Glutamatergic neuron (in vitro differentiated cells): ENCODE measurements at regions not wholly inside any gene's neighbourhood (a gene's known extent, or its start where the extent isn't known, plus 50 kb on each side); places are given as distances from the start of the nearest gene placed in this dataset.

Experiments used
- DNase-seq: peaks from one replicate; pipeline ENCODE4 v3.0.0; 2022
- H3K27ac Mint-ChIP-seq: one replicate; pipeline ENCODE4 v1.8.0; 2020; ENCODE audit warnings: mild to moderate bottlenecking, mixed read lengths, inconsistent platforms; ENCODE audit not compliant: unreplicated experiment
- H3K27me3 Mint-ChIP-seq: one replicate; pipeline ENCODE4 v1.8.0; 2020; ENCODE audit warnings: mild to moderate bottlenecking, moderate library complexity, mixed read lengths, inconsistent platforms; ENCODE audit not compliant: unreplicated experiment
- H3K36me3 Mint-ChIP-seq: one replicate; pipeline ENCODE4 v1.8.0; 2020; ENCODE audit warnings: mild to moderate bottlenecking, mixed read lengths, inconsistent platforms; ENCODE audit not compliant: unreplicated experiment
- H3K4me1 Mint-ChIP-seq: one replicate; pipeline ENCODE4 v1.8.0; 2020; ENCODE audit warnings: mild to moderate bottlenecking, low read depth, mixed read lengths, inconsistent platforms; ENCODE audit not compliant: unreplicated experiment
- H3K4me3 Mint-ChIP-seq: one replicate; pipeline ENCODE4 v1.8.0; 2020; ENCODE audit warnings: mild to moderate bottlenecking, mixed read lengths, inconsistent platforms; ENCODE audit not compliant: unreplicated experiment
- H3K9me3 Mint-ChIP-seq: one replicate; pipeline ENCODE4 v1.8.0; 2020; ENCODE audit warnings: mild to moderate bottlenecking, moderate library complexity, mixed read lengths, inconsistent platforms; ENCODE audit not compliant: unreplicated experiment
- TF ChIP-seq, protein P1 (sequence below): fragments of 200-600 bp; sonication (generic); IDR thresholded peaks from one replicate; pipeline ENCODE4 v1.5.0; 2021; ENCODE audit not compliant: partially characterized antibody, unreplicated experiment

DNA sequence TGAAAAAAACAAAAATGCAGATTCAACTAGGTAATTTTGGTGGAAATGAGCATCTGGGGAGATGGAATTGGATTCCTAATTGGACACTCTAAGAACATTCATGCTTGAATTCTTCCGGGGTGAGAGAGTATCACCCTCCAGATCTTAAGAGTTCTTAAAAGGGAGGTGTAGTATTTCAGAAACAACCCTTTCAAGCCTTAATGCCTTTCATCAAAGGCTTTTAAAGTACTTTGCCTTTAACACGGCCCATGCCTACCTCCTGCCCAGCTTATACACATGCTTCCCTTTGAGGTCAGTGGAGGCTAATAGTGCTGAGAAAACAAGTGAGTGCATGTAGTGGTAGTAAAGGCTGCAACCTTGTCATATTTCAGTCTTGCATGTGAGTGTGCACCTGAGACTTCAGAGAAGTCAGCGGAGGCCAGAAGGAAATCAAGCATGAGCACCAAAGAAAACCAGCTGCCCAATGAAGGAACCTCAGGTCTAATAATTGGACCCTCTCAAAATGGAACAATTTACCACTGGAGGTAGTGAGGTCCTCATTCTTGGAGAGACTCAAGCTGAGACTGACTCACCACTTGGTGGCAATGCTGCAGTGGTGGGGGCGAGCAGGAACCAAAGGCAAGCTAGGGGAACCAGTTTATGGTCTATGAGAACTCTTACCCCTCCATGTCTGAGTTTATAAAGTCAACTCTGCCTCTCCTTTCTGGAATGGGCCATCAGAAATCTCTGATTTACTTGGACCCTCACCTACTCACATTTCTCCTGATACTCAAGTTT is 98.4 kb upstream of the GDNF start:
- Mint-ChIP-seq H3K27ac (no peak overlapping the region), H3K9me3 (peaks cover 2% of the 10 kb centered on the region), H3K4me3 (no peak overlapping the region), H3K4me1 (no peaks in the 10 kb centered on the region), H3K36me3 (no peaks in the 10 kb centered on the region), H3K27me3 (peaks cover 3% of the 10 kb centered on the region)
- DNase-seq, result no peak
- TF ChIP-seq, protein P1, sequence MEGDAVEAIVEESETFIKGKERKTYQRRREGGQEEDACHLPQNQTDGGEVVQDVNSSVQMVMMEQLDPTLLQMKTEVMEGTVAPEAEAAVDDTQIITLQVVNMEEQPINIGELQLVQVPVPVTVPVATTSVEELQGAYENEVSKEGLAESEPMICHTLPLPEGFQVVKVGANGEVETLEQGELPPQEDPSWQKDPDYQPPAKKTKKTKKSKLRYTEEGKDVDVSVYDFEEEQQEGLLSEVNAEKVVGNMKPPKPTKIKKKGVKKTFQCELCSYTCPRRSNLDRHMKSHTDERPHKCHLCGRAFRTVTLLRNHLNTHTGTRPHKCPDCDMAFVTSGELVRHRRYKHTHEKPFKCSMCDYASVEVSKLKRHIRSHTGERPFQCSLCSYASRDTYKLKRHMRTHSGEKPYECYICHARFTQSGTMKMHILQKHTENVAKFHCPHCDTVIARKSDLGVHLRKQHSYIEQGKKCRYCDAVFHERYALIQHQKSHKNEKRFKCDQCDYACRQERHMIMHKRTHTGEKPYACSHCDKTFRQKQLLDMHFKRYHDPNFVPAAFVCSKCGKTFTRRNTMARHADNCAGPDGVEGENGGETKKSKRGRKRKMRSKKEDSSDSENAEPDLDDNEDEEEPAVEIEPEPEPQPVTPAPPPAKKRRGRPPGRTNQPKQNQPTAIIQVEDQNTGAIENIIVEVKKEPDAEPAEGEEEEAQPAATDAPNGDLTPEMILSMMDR, result no peak

DNA sequence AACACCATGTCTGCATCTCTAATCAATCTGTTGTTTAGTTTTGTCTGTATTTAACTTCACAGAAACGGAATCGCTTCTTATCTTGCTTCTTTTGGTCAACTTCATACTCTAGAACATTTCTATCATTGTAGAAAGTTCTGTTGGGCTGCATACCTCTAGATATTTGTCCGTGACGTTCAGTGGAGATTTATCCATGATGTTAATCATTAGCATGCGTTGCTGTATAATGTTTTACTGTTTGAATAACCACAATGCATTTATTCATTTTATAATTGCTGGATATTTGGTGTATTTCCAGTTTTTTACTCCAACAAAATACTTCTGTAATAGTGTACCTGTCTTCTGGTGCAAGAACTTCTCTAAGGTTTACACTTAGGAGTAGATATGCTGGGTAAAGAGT is 96.2 kb upstream of the GDNF start:
- no peak for DNase-seq
- Mint-ChIP-seq H3K27ac (no peak overlapping the region), H3K4me3 (no peak overlapping the region), H3K9me3 (no peaks in the 10 kb centered on the region), H3K4me1 (no peaks in the 10 kb centered on the region), H3K27me3 (peaks cover 4% of the 10 kb centered on the region), H3K36me3 (no peaks in the 10 kb centered on the region)
- TF ChIP-seq, protein P1, result no peak

DNA sequence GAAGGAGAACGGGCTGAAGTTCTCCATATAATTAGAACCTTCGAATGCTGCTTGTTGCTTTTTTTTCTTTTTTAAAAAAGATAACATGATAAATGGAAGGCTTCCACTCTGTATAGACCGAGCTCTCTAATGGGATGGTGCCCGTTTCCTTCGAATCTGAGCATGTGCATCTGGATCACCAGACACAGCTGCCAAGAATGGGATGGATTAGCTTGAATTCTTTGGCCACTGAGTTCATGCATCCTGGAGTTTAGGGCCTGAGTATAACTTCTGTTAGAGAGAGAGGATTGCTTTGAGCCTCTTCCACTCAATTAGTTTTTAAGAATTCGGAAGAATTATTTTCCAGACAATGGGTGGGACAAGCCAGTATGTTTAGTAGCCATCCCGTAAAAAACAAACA is 93.7 kb upstream of the GDNF start:
- no peaks in the 10 kb centered on the region for H3K4me1 Mint-ChIP-seq
- TF ChIP-seq, protein P1, result no peak
- no peaks in the 10 kb centered on the region for H3K9me3 Mint-ChIP-seq

DNA sequence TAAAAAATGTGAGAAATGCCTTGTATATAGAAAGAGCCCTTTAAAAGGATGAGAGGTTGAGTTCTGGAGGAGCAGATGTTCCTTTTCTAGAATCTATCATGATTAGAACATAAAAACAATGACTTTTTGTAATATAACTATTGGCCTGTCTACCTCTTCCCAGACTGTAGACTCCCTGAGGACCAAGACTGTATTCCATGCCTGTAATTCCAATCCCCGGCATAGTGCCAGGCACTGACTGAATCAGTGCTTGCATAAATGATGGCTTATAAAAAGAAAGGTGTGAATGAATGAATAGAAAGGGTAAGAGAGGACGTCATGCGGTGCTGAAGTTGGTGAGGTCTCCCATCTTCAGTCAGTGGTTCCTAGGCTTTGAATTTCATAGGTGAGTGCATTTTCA is 92.6 kb upstream of the GDNF start:
- Mint-ChIP-seq H3K9me3 (no peaks in the 10 kb centered on the region), H3K36me3 (no peaks in the 10 kb centered on the region), H3K4me3 (no peak overlapping the region), H3K27ac (no peak overlapping the region), H3K4me1 (no peaks in the 10 kb centered on the region), H3K27me3 (peaks cover 2% of the 10 kb centered on the region)
- TF ChIP-seq, protein P1, result no peak
- DNase-seq, result no peak

More for the DNA sequence above, 93.7 kb upstream of the GDNF start:
- Mint-ChIP-seq H3K4me3 (no peak overlapping the region), H3K36me3 (no peaks in the 10 kb centered on the region), H3K27me3 (peaks cover 2% of the 10 kb centered on the region), H3K27ac (no peak overlapping the region)
- DNase-seq, result no peak

DNA sequence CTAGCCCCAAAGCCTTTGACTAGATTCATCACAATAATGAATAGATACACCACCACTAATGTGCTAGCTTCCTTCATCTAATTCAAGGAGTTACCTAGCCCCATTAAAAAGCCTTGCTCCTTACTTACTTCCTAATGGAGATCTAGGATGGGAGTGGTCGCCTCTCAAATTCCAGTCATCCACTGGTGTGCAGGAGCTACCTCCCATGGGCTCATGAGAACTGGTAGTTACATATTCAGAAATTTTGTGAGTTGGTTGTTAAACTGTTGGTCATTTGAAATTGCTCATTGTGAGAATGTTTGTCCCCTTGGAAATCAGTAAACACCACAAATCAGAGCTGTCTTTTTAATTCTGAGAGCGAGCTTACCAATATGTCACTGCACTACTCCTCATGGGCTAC is 91.7 kb upstream of the GDNF start:
- TF ChIP-seq, protein P1, result no peak
- no peak for DNase-seq
- Mint-ChIP-seq H3K36me3 (no peaks in the 10 kb centered on the region), H3K9me3 (no peaks in the 10 kb centered on the region), H3K27me3 (peaks cover 2% of the 10 kb centered on the region), H3K27ac (no peak overlapping the region), H3K4me3 (no peak overlapping the region), H3K4me1 (no peaks in the 10 kb centered on the region)
